ENCODE measurements at regions not wholly inside any gene's neighbourhood (a gene's known extent, or its start where the extent isn't known, plus 50 kb on each side); places are given as distances from the start of the nearest gene placed in this dataset.

DNA sequence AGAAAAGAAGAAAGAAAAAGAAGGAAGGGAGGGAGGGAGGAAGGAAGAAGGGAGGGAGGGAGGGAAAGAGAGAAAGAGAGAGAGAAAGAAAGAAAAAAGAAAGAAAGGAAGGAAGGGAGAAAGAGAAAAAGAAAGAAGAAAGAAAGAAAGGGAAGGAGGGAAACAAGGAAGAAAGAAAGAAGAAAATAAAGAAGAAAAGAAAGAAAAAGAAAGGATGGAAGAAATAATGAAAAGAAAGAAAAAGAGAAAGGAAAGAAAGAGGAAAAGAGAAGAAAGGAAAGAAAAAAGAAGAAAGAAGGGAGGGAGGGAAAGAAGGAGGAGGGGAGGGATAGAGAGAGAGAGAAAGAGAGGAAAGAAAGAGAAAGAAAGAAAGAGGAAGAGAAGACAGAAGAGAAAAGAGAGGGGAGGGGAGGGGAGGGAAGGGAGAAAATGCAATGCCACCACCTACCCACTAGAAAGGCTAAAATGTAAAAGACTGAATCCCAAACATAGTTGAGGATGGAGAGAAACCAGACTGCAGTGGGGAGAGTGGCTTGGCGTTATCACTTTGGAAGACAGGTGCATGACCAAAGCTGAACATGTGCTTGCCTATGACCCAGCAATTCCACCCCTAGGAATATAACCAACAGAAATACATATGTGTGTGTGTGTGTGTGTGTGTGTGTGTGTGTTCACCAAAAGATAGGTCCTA lies 66.9 kb upstream of the KLF13 start:
- TF ChIP-seq, protein P1, sequence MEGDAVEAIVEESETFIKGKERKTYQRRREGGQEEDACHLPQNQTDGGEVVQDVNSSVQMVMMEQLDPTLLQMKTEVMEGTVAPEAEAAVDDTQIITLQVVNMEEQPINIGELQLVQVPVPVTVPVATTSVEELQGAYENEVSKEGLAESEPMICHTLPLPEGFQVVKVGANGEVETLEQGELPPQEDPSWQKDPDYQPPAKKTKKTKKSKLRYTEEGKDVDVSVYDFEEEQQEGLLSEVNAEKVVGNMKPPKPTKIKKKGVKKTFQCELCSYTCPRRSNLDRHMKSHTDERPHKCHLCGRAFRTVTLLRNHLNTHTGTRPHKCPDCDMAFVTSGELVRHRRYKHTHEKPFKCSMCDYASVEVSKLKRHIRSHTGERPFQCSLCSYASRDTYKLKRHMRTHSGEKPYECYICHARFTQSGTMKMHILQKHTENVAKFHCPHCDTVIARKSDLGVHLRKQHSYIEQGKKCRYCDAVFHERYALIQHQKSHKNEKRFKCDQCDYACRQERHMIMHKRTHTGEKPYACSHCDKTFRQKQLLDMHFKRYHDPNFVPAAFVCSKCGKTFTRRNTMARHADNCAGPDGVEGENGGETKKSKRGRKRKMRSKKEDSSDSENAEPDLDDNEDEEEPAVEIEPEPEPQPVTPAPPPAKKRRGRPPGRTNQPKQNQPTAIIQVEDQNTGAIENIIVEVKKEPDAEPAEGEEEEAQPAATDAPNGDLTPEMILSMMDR (IDR thresholded peaks at IDR 0.05): no peak
- TF ChIP-seq POLR2A (IDR thresholded peaks at IDR 0.05): no peak

Measured in ovary (tissue), 3 donors.